Mesenchymal stem cell (in vitro differentiated cells and primary cell): ENCODE measurements at regions not wholly inside any gene's neighbourhood (a gene's known extent, or its start where the extent isn't known, plus 50 kb on each side); places are given as distances from the start of the nearest gene placed in this dataset.
A peak's percentile ranks its signal among the peaks of the same experiment; 100 is the strongest.

Source experiments
- DNase-seq: peaks from one replicate; pipeline ENCODE4 v3.0.0-alpha.2; 2013
- H2AFZ ChIP-seq: one replicate; pipeline ENCODE4 v1.6.1; 2013; ENCODE audit warnings: low read depth, mild to moderate bottlenecking, control low read depth, inconsistent platforms, low read length, moderate library complexity
- H2AK5ac ChIP-seq: 2 replicates; pipeline ENCODE4 v1.6.1; 2013; ENCODE audit warnings: low read length, moderate library complexity, mild to moderate bottlenecking, inconsistent platforms; ENCODE audit not compliant: severe bottlenecking
- H2BK120ac ChIP-seq: one replicate; pipeline ENCODE4 v1.6.1; 2013; ENCODE audit warnings: low read depth, mild to moderate bottlenecking, inconsistent platforms, low read length, moderate library complexity
- H2BK12ac ChIP-seq, 2 experiments: one replicate each; pipeline ENCODE4 v1.6.1; 2013; ENCODE audit warnings: inconsistent platforms in 2 of 2, low read length in 2 of 2, mild to moderate bottlenecking in 2 of 2, moderate library complexity in 2 of 2, control low read depth in 1 of 2
- H2BK15ac ChIP-seq: one replicate; pipeline ENCODE4 v1.6.1; 2013; ENCODE audit warnings: mild to moderate bottlenecking, low read depth, inconsistent platforms; ENCODE audit not compliant: poor library complexity, severe bottlenecking
- H2BK5ac ChIP-seq: 2 replicates; pipeline ENCODE4 v1.6.1; 2013; ENCODE audit warnings: low read depth, mild to moderate bottlenecking, low read length, control low read depth, inconsistent platforms; ENCODE audit not compliant: poor library complexity, severe bottlenecking
- H3K14ac ChIP-seq, 2 experiments: one replicate each; pipeline ENCODE4 v1.6.1; 2013; ENCODE audit warnings: inconsistent platforms in 2 of 2, low read length in 2 of 2, control low read depth in 1 of 2, mild to moderate bottlenecking in 1 of 2, moderate library complexity in 1 of 2
- H3K18ac ChIP-seq, 2 experiments: one replicate each; pipeline ENCODE4 v1.6.1; 2013; ENCODE audit warnings: inconsistent platforms in 2 of 2, low read length in 2 of 2, control low read depth in 1 of 2, low read depth in 1 of 2, mild to moderate bottlenecking in 1 of 2
- H3K23ac ChIP-seq, 2 experiments: one replicate each; pipeline ENCODE4 v1.6.1; 2013; ENCODE audit warnings: inconsistent platforms in 2 of 2, low read length in 2 of 2, mild to moderate bottlenecking in 2 of 2, moderate library complexity in 2 of 2, control low read depth in 1 of 2
- H3K27ac ChIP-seq: 2 replicates; pipeline ENCODE4 v1.5.1; 2013; ENCODE audit warnings: mild to moderate bottlenecking, moderate library complexity, low read length, control low read depth, inconsistent platforms; ENCODE audit not compliant: poor library complexity, severe bottlenecking
- H3K27me3 ChIP-seq, 2 experiments: 2 replicates each; pipeline versions ENCODE4 v1.6.1 to v1.7.0; 2013; ENCODE audit warnings: low read length in 2 of 2, mild to moderate bottlenecking in 2 of 2, moderate library complexity in 2 of 2, control low read depth in 1 of 2, inconsistent platforms in 1 of 2; ENCODE audit not compliant: control insufficient read depth in 1 of 2, insufficient read depth in 1 of 2
- H3K36me3 ChIP-seq, 2 experiments: 2 replicates each; pipeline versions ENCODE4 v1.6.1 to v1.7.0; 2013; ENCODE audit warnings: low read length in 2 of 2, control low read depth in 1 of 2, inconsistent platforms in 1 of 2, low read depth in 1 of 2, mild to moderate bottlenecking in 1 of 2; ENCODE audit not compliant: insufficient read depth in 2 of 2, control insufficient read depth in 1 of 2
- H3K4ac ChIP-seq, 2 experiments: one replicate each; pipeline ENCODE4 v1.6.1; 2013; ENCODE audit warnings: inconsistent platforms in 2 of 2, low read length in 2 of 2, mild to moderate bottlenecking in 2 of 2, moderate library complexity in 2 of 2, control low read depth in 1 of 2, low read depth in 1 of 2
- H3K4me1 ChIP-seq: 2 replicates; pipeline ENCODE4 v1.6.1; 2013; ENCODE audit warnings: low read depth, low read length, control low read depth; ENCODE audit not compliant: control insufficient read depth, insufficient read depth
- H3K4me2 ChIP-seq: 2 replicates; pipeline ENCODE4 v1.6.1; 2013; ENCODE audit warnings: low read length, mild to moderate bottlenecking, inconsistent platforms; ENCODE audit not compliant: poor library complexity, severe bottlenecking
- H3K4me3 ChIP-seq, 2 experiments: 2 replicates each; pipeline versions ENCODE4 v1.5.1 to v1.7.0; 2013; ENCODE audit warnings: low read length in 2 of 2, mild to moderate bottlenecking in 2 of 2, control low read depth in 1 of 2, low read depth in 1 of 2; ENCODE audit not compliant: insufficient read depth in 1 of 2
- H3K79me1 ChIP-seq: replicated peaks from 2 replicates; pipeline ENCODE4 v1.6.1; 2013; ENCODE audit warnings: mild to moderate bottlenecking, control low read depth, low read length, inconsistent platforms; ENCODE audit not compliant: poor library complexity, severe bottlenecking
- H3K9ac ChIP-seq: 2 replicates; pipeline ENCODE4 v1.7.0; 2013; ENCODE audit warnings: mild to moderate bottlenecking, low read length, moderate library complexity
- H3K9me3 ChIP-seq: 2 replicates; pipeline ENCODE4 v1.7.0; 2013; ENCODE audit warnings: mild to moderate bottlenecking, low read length; ENCODE audit not compliant: control insufficient read depth
- H4K8ac ChIP-seq: one replicate; pipeline ENCODE4 v1.6.1; 2013; ENCODE audit warnings: inconsistent platforms, mild to moderate bottlenecking, low read length, moderate library complexity
- H4K91ac ChIP-seq: one replicate; pipeline ENCODE4 v1.6.1; 2013; ENCODE audit warnings: mild to moderate bottlenecking, low read length, inconsistent platforms
- WGBS: methylation state at CpG from one replicate; pipeline ENCODE4 v1.1.7; 2013; ENCODE audit warnings: mixed read lengths; 5-methylcytosine and 5-hydroxymethylcytosine counted together

GRCh38 chr3:177772908-177773557 lies 575.8 kb upstream of the TBL1XR1 start:
- no peak overlapping the region for H2BK5ac ChIP-seq
- H3K4me1 ChIP-seq = peaks cover 4% of the 10 kb centered on the region
- no peaks in the 10 kb centered on the region for H3K79me1 ChIP-seq
- H3K23ac ChIP-seq = no peak overlapping the region
- H2AK5ac ChIP-seq = no peak overlapping the region
- no peak overlapping the region for H3K4me2 ChIP-seq
- no peak for DNase-seq
- no peak overlapping the region for H3K4ac ChIP-seq
- no peak overlapping the region for H2AFZ ChIP-seq
- no peak overlapping the region for H2BK12ac ChIP-seq
- H3K27me3 ChIP-seq = no peaks in the 10 kb centered on the region
- H4K91ac ChIP-seq = no peak overlapping the region
- H3K4me3 ChIP-seq = no peak overlapping the region
- H3K27ac ChIP-seq = no peak overlapping the region
- peaks cover 3% of the 10 kb centered on the region for H3K9me3 ChIP-seq
- H3K18ac ChIP-seq = no peak overlapping the region
- no peak overlapping the region for H3K9ac ChIP-seq
- H4K8ac ChIP-seq = no peak overlapping the region
- H3K36me3 ChIP-seq = no peaks in the 10 kb centered on the region
- 41% methylated on average over 3 of the region's 3 CpGs for WGBS
- no peak overlapping the region for H2BK15ac ChIP-seq
- H3K14ac ChIP-seq = no peak overlapping the region
- no peak overlapping the region for H2BK120ac ChIP-seq

GRCh38 chr3:177773717-177774116 lies 576.4 kb upstream of the TBL1XR1 start:
- Histone ChIP-seq H3K9me3 (no peaks in the 10 kb centered on the region), H2BK5ac (no peak overlapping the region), H3K79me1 (no peaks in the 10 kb centered on the region), H3K27me3 (no peaks in the 10 kb centered on the region), H2BK15ac (no peak overlapping the region), H3K4ac (no peak overlapping the region), H3K4me3 (no peak overlapping the region), H2BK120ac (no peak overlapping the region), H3K18ac (no peak overlapping the region), H3K14ac (no peak overlapping the region), H3K27ac (no peak overlapping the region), H4K91ac (no peak overlapping the region), H3K4me1 (peaks cover 4% of the 10 kb centered on the region), H3K9ac (no peak overlapping the region), H2AFZ (no peak overlapping the region), H4K8ac (no peak overlapping the region), H2BK12ac (no peak overlapping the region), H3K4me2 (no peak overlapping the region), H3K23ac (no peak overlapping the region), H2AK5ac (no peak overlapping the region), H3K36me3 (no peaks in the 10 kb centered on the region)
- DNase-seq = no peak
- WGBS = no CpG with 5 or more reads among the region's 1 CpG

- H2BK15ac ChIP-seq = no peak overlapping the region
- H3K79me1 ChIP-seq = no peaks in the 10 kb centered on the region
- H2AK5ac ChIP-seq = no peak overlapping the region
- no peak overlapping the region for H3K23ac ChIP-seq
- no peak overlapping the region for H3K4ac ChIP-seq
- peaks cover 4% of the 10 kb centered on the region for H3K4me1 ChIP-seq
- peak; percentile 13 for DNase-seq
- H2AFZ ChIP-seq = no peak overlapping the region
- H3K36me3 ChIP-seq = no peaks in the 10 kb centered on the region
- H3K27ac ChIP-seq = no peak overlapping the region
- no peak overlapping the region for H3K18ac ChIP-seq
- no peaks in the 10 kb centered on the region for H3K27me3 ChIP-seq
- no peak overlapping the region for H4K91ac ChIP-seq
- 46% methylated on average over 5 of the region's 6 CpGs for WGBS
- no peak overlapping the region for H3K4me3 ChIP-seq
- H4K8ac ChIP-seq = no peak overlapping the region
- H2BK5ac ChIP-seq = no peak overlapping the region
- no peak overlapping the region for H3K9ac ChIP-seq
- no peak overlapping the region for H3K4me2 ChIP-seq
- H3K9me3 ChIP-seq = no peaks in the 10 kb centered on the region
- no peak overlapping the region for H3K14ac ChIP-seq
- no peak overlapping the region for H2BK120ac ChIP-seq
- H2BK12ac ChIP-seq = peak overlapping the region in 1 of 2 experiments; percentile 21
Observed at GRCh38 chr3:177776661-177777101, 579.4 kb upstream of the TBL1XR1 start.

- H3K4ac ChIP-seq = no peak overlapping the region
- H3K23ac ChIP-seq = no peak overlapping the region
- no peaks in the 10 kb centered on the region for H3K79me1 ChIP-seq
- H3K9me3 ChIP-seq = no peaks in the 10 kb centered on the region
- no peak overlapping the region for H4K91ac ChIP-seq
- H4K8ac ChIP-seq = no peak overlapping the region
- WGBS = 90% methylated on average over 1 of the region's 1 CpG
- H3K36me3 ChIP-seq = no peaks in the 10 kb centered on the region
- H3K18ac ChIP-seq = peak overlapping the region in 1 of 2 experiments; percentile 66
- H3K4me3 ChIP-seq = no peak overlapping the region
- H2BK5ac ChIP-seq = no peak overlapping the region
- H3K4me2 ChIP-seq = no peak overlapping the region
- H2AK5ac ChIP-seq = peak overlapping the region; percentile 68
- no peak overlapping the region for H2BK120ac ChIP-seq
- no peak overlapping the region for H3K27ac ChIP-seq
- H3K14ac ChIP-seq = peak overlapping the region in 1 of 2 experiments; percentile 41
- DNase-seq = peak; percentile 48
- no peak overlapping the region for H3K9ac ChIP-seq
- H2BK12ac ChIP-seq = peak overlapping the region in 1 of 2 experiments; percentile 86
- H3K27me3 ChIP-seq = no peaks in the 10 kb centered on the region
- H2AFZ ChIP-seq = no peak overlapping the region
- no peak overlapping the region for H2BK15ac ChIP-seq
- H3K4me1 ChIP-seq = peaks cover 6% of the 10 kb centered on the region
Observed at GRCh38 chr3:177777699-177778098, 580.4 kb upstream of the TBL1XR1 start.
